ENCODE measurements at regions not wholly inside any gene's neighbourhood (a gene's known extent, or its start where the extent isn't known, plus 50 kb on each side); places are given as distances from the start of the nearest gene placed in this dataset.

GRCh38 chr5:61678966-61679365 lies 346.9 kb downstream of the ZSWIM6 start:
- intact Hi-C loops (cut with DNase I), result no loop called here
- no peaks in the 10 kb centered on the region for H3K36me3 ChIP-seq
- no peaks in the 10 kb centered on the region for H3K9me3 ChIP-seq
- H3K4me1 ChIP-seq, result no peaks in the 10 kb centered on the region
- ATAC-seq, result no peak
- DNase-seq, result no peak
- TF ChIP-seq POLR2A (IDR thresholded peaks at IDR 0.05) (no peak), CTCF (IDR thresholded peaks at IDR 0.05) (no peak)
- H3K27ac ChIP-seq, result no peak overlapping the region
- no peaks in the 10 kb centered on the region for H3K27me3 ChIP-seq
- H3K4me3 ChIP-seq, result no peak overlapping the region
- 90% methylated on average over 2 of the region's 4 CpGs for WGBS (ENCODE audit: insufficient coverage, low coverage, low lambda C conversion rate, missing lambda C conversion rate)

GRCh38 chr5:61679562-61679961 lies 347.5 kb downstream of the ZSWIM6 start:
- no peaks in the 10 kb centered on the region for H3K9me3 ChIP-seq
- H3K4me1 ChIP-seq, result no peaks in the 10 kb centered on the region
- 81% methylated on average over 3 of the region's 3 CpGs for WGBS (ENCODE audit: insufficient coverage, low coverage, low lambda C conversion rate, missing lambda C conversion rate)
- ATAC-seq (no peak), DNase-seq (no peak)
- intact Hi-C loops (cut with DNase I), result no loop called here
- TF ChIP-seq CTCF (IDR thresholded peaks at IDR 0.05), result no peak
- H3K4me3 ChIP-seq, result no peak overlapping the region
- H3K27me3 ChIP-seq, result no peaks in the 10 kb centered on the region
- no peaks in the 10 kb centered on the region for H3K36me3 ChIP-seq
- no peak overlapping the region for H3K27ac ChIP-seq

GRCh38 chr5:61680247-61680646 lies 348.2 kb downstream of the ZSWIM6 start:
- TF ChIP-seq CTCF (IDR thresholded peaks at IDR 0.05) (no peak), POLR2A (IDR thresholded peaks at IDR 0.05) (no peak)
- ATAC-seq (no peak), DNase-seq (no peak)
- intact Hi-C loops (cut with DNase I), result no loop called here
- 73% methylated on average over 2 of the region's 2 CpGs for WGBS (ENCODE audit: insufficient coverage, low coverage, low lambda C conversion rate, missing lambda C conversion rate)
- no peaks in the 10 kb centered on the region for H3K27me3 ChIP-seq
- H3K27ac ChIP-seq, result no peak overlapping the region
- no peaks in the 10 kb centered on the region for H3K36me3 ChIP-seq
- H3K4me1 ChIP-seq, result no peaks in the 10 kb centered on the region
- H3K9me3 ChIP-seq, result no peaks in the 10 kb centered on the region
- H3K4me3 ChIP-seq, result no peak overlapping the region

GRCh38 chr5:61683148-61683547 lies 351.1 kb downstream of the ZSWIM6 start:
- Histone ChIP-seq H3K4me1 (peaks cover 0 to 8% (median 0%) of the 10 kb centered on the region in 4 donors), H3K27ac (no peak overlapping the region), H3K4me3 (no peak overlapping the region), H3K9me3 (no peaks in the 10 kb centered on the region), H3K27me3 (no peaks in the 10 kb centered on the region), H3K36me3 (no peaks in the 10 kb centered on the region)
- DNase-seq, result no peak
- TF ChIP-seq POLR2A (IDR thresholded peaks at IDR 0.05) (no peak), CTCF (IDR thresholded peaks at IDR 0.05) (no peak)
- peak in 1 of 4 donors; percentile 57 for ATAC-seq
- intact Hi-C loops (cut with DNase I), result no loop called here
- WGBS (ENCODE audit: insufficient coverage, low coverage, low lambda C conversion rate, missing lambda C conversion rate), result 25% methylated on average over 5 of the region's 5 CpGs

GRCh38 chr5:61683926-61684325 lies 351.9 kb downstream of the ZSWIM6 start:
- TF ChIP-seq CTCF (IDR thresholded peaks at IDR 0.05), result no peak
- TF ChIP-seq POLR2A (IDR thresholded peaks at IDR 0.05), result no peak
- no peak overlapping the region for H3K4me3 ChIP-seq
- no peaks in the 10 kb centered on the region for H3K36me3 ChIP-seq
- H3K27me3 ChIP-seq, result no peaks in the 10 kb centered on the region
- peaks cover 0 to 8% (median 0%) of the 10 kb centered on the region in 4 donors for H3K4me1 ChIP-seq
- DNase-seq (no peak), ATAC-seq (no peak)
- WGBS (ENCODE audit: insufficient coverage, low coverage, low lambda C conversion rate, missing lambda C conversion rate), result 51% methylated on average over 2 of the region's 2 CpGs
- no peak overlapping the region for H3K27ac ChIP-seq
- H3K9me3 ChIP-seq, result no peaks in the 10 kb centered on the region
- intact Hi-C loops (cut with DNase I), result no loop called here
